Neural progenitor cell (in vitro differentiated cells): ENCODE measurements at regions not wholly inside any gene's neighbourhood (a gene's known extent, or its start where the extent isn't known, plus 50 kb on each side); places are given as distances from the start of the nearest gene placed in this dataset.
A peak's percentile ranks its signal among the peaks of the same experiment; 100 is the strongest.

Source experiments
- DNase-seq: peaks from one replicate; pipeline ENCODE4 v3.0.0-alpha.2; 2016; ENCODE audit warnings: low spot score
- H2AFZ ChIP-seq: fragments of 200-600 bp; sonication (generic); replicated peaks from 2 replicates; pipeline ENCODE4 v1.6.1; 2016; ENCODE audit warnings: antibody characterized with exemption
- H3F3A ChIP-seq: fragments of 200-600 bp; sonication (generic); 2 replicates; pipeline ENCODE4 v1.6.1; 2016; ENCODE audit warnings: antibody characterized with exemption, low read depth
- H3K27ac ChIP-seq: fragments of 200-600 bp; sonication (generic); 2 replicates; pipeline ENCODE4 v1.5.1; 2016; ENCODE audit warnings: mild to moderate bottlenecking
- H3K27me3 ChIP-seq: fragments of 200-600 bp; sonication (generic); 2 replicates; pipeline ENCODE4 v1.6.1; 2016; ENCODE audit warnings: mild to moderate bottlenecking, moderate library complexity
- H3K36me3 ChIP-seq: fragments of 200-600 bp; sonication (generic); 2 replicates; pipeline ENCODE4 v1.5.1; 2016
- H3K4me1 ChIP-seq: fragments of 200-600 bp; sonication (generic); 2 replicates; pipeline ENCODE4 v1.6.1; 2016; ENCODE audit warnings: mixed run types
- H3K4me2 ChIP-seq: fragments of 200-600 bp; sonication (generic); 2 replicates; pipeline ENCODE4 v1.6.1; 2016
- H3K4me3 ChIP-seq: fragments of 200-600 bp; sonication (generic); 2 replicates; pipeline ENCODE4 v1.5.1; 2016
- H3K79me2 ChIP-seq: fragments of 200-600 bp; sonication (generic); 2 replicates; pipeline ENCODE4 v1.6.1; 2016; ENCODE audit warnings: low read depth
- H3K9ac ChIP-seq: fragments of 200-600 bp; sonication (generic); 2 replicates; pipeline ENCODE4 v1.6.1; 2016
- H3K9me3 ChIP-seq: fragments of 200-600 bp; sonication (generic); 2 replicates; pipeline ENCODE4 v1.5.1; 2016; ENCODE audit warnings: low read depth
- H4K20me1 ChIP-seq: fragments of 200-600 bp; sonication (generic); 2 replicates; pipeline ENCODE4 v1.6.1; 2016; ENCODE audit warnings: low read depth
- H3K27ac Mint-ChIP-seq: 3 replicates; pipeline ENCODE4 v1.8.0; 2021; ENCODE audit warnings: mixed read lengths
- H3K27me3 Mint-ChIP-seq: 2 replicates; pipeline ENCODE4 v1.8.0; 2022; ENCODE audit warnings: low read depth, mild to moderate bottlenecking, inconsistent platforms, moderate library complexity, mixed read lengths; ENCODE audit not compliant: insufficient read depth
- H3K36me3 Mint-ChIP-seq: 3 replicates; pipeline ENCODE4 v1.8.0; 2021; ENCODE audit warnings: mixed read lengths
- H3K4me1 Mint-ChIP-seq: 3 replicates; pipeline ENCODE4 v1.8.0; 2021; ENCODE audit warnings: mixed read lengths
- H3K4me3 Mint-ChIP-seq: 3 replicates; pipeline ENCODE4 v1.8.0; 2021; ENCODE audit warnings: mild to moderate bottlenecking, moderate library complexity, mixed read lengths
- H3K9me3 Mint-ChIP-seq: 3 replicates; pipeline ENCODE4 v1.8.0; 2020; ENCODE audit warnings: mixed read lengths
- EZH2 ChIP-seq: fragments of 200-600 bp; sonication (generic); IDR thresholded peaks from 2 replicates; pipeline ENCODE4 v1.6.1; 2017; ENCODE audit warnings: antibody characterized with exemption, mild to moderate bottlenecking, moderate library complexity
- EZH2phosphoT487 ChIP-seq: fragments of 200-600 bp; sonication (generic); IDR thresholded peaks from 2 replicates; pipeline ENCODE4 v1.6.1; 2017; ENCODE audit warnings: antibody characterized with exemption
- TF ChIP-seq, protein P1 (sequence below): fragments of 200-600 bp; sonication (generic); IDR thresholded peaks from 2 replicates; pipeline ENCODE4 v1.5.1; 2017; ENCODE audit warnings: antibody characterized with exemption, mild to moderate bottlenecking

DNA sequence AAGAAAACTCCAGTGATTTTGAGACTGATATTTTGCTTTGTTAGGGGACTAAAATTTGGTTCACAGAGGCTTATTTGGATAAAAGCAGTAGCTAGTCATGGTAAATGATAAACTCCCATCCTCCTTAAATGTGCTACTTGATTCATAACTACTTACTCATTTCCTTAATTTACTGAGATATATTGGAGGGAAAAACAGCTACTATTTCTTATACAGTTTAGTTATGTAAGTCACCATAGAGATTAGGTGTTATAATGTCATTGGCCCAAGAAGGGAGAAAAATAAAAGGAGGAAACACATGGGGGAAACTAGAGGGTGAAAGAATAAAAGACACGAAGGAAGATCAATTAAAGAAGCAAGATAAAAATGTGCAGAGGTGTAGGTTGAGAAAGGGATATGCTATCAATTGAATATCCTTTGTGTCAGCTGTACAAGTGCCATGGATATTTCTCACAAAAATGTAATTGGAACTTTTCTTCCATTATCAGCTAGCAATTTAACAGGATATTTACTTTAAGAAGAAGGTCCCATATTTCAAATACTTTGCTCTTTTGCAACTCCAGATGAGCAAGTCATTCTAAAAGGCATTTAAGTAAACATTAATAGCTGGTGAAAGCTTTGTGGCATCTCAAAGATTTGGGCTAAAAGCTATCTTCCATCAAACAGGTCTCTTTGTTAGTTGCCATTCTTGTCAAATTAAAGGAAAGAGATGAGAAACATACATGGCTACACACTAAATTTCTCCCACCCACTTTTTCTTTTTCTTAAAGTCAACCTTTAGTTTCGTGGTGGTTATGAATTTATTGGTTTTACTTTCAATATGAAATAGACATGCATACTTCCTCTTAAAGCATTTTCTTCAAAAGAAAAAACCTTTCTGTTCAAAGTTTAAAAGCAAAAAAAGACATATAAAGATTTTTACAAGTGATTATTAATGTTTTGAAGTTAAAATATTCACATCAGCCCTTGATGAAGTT, 439.5 kb downstream of the CCER1 start:
- no peak overlapping the region for H3K4me2 ChIP-seq
- peaks cover 2% of the 10 kb centered on the region for H3K27me3 Mint-ChIP-seq
- no peaks in the 10 kb centered on the region for H3K79me2 ChIP-seq
- TF ChIP-seq EZH2 (no peak), EZH2phosphoT487 (no peak)
- TF ChIP-seq, protein P1, sequence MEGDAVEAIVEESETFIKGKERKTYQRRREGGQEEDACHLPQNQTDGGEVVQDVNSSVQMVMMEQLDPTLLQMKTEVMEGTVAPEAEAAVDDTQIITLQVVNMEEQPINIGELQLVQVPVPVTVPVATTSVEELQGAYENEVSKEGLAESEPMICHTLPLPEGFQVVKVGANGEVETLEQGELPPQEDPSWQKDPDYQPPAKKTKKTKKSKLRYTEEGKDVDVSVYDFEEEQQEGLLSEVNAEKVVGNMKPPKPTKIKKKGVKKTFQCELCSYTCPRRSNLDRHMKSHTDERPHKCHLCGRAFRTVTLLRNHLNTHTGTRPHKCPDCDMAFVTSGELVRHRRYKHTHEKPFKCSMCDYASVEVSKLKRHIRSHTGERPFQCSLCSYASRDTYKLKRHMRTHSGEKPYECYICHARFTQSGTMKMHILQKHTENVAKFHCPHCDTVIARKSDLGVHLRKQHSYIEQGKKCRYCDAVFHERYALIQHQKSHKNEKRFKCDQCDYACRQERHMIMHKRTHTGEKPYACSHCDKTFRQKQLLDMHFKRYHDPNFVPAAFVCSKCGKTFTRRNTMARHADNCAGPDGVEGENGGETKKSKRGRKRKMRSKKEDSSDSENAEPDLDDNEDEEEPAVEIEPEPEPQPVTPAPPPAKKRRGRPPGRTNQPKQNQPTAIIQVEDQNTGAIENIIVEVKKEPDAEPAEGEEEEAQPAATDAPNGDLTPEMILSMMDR = no peak
- no peak overlapping the region for H3K27ac Mint-ChIP-seq
- no peak for DNase-seq
- no peaks in the 10 kb centered on the region for H4K20me1 ChIP-seq
- H3K27ac ChIP-seq = no peak overlapping the region
- no peak overlapping the region for H3K9ac ChIP-seq
- no peaks in the 10 kb centered on the region for H3K36me3 Mint-ChIP-seq
- no peaks in the 10 kb centered on the region for H3K27me3 ChIP-seq
- no peak overlapping the region for H3K4me3 ChIP-seq
- no peaks in the 10 kb centered on the region for H3K4me1 ChIP-seq
- no peaks in the 10 kb centered on the region for H3F3A ChIP-seq
- H3K4me3 Mint-ChIP-seq = no peak overlapping the region
- no peaks in the 10 kb centered on the region for H3K9me3 ChIP-seq
- H2AFZ ChIP-seq = no peak overlapping the region
- no peaks in the 10 kb centered on the region for H3K9me3 Mint-ChIP-seq
- H3K36me3 ChIP-seq = no peaks in the 10 kb centered on the region
- no peaks in the 10 kb centered on the region for H3K4me1 Mint-ChIP-seq

DNA sequence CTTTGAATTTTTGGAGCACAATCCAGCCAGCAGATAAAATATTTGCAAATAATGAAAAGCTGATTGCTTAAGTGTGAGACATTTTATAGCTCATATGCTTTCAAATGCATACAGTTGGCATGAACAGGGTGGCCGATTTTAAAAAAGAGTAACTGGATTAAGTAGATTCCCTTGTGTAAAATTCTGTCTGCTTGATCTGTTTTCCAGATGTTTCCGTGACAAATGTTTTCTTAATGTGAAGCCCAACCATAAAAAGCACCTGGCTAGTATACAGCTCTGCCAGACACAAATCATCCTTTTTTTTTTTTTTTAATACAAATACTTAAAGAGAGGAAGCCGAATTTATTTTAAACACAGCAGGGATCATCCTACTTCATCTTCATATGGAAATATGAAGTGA, 440.7 kb downstream of the CCER1 start:
- H3K27ac Mint-ChIP-seq = no peak overlapping the region
- no peaks in the 10 kb centered on the region for H3K9me3 Mint-ChIP-seq
- no peak overlapping the region for H2AFZ ChIP-seq
- H3K36me3 ChIP-seq = no peaks in the 10 kb centered on the region
- no peak overlapping the region for H3K4me3 Mint-ChIP-seq
- H3K9me3 ChIP-seq = no peaks in the 10 kb centered on the region
- H3K27me3 ChIP-seq = no peaks in the 10 kb centered on the region
- no peak overlapping the region for H3K27ac ChIP-seq
- no peak for TF ChIP-seq EZH2phosphoT487
- no peak overlapping the region for H3K9ac ChIP-seq
- peaks cover 2% of the 10 kb centered on the region for H3K27me3 Mint-ChIP-seq
- no peaks in the 10 kb centered on the region for H4K20me1 ChIP-seq
- no peaks in the 10 kb centered on the region for H3F3A ChIP-seq
- H3K79me2 ChIP-seq = no peaks in the 10 kb centered on the region
- no peaks in the 10 kb centered on the region for H3K36me3 Mint-ChIP-seq
- H3K4me1 Mint-ChIP-seq = no peaks in the 10 kb centered on the region
- no peaks in the 10 kb centered on the region for H3K4me1 ChIP-seq
- H3K4me3 ChIP-seq = no peak overlapping the region
- no peak for DNase-seq
- no peak overlapping the region for H3K4me2 ChIP-seq

DNA sequence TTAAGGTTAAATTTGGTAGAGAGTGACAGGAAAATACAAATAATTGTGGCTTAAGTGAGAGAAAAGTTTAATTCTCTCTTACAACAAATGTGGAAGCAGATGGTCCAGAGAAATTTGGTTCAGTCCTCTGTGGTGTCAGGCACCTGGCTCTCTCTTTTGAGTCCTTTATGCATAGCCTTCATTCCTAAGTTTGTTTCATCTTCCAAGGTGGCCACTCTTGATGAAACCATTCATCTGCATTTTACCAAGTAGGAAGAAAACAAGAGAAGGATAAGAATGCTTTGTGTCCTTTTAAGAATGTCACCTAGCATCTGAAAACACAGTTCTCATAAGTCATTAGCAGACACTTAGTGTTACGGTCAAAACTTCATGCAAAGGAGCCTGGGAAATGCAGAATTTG, 442.5 kb downstream of the CCER1 start:
- H3K4me3 Mint-ChIP-seq = no peak overlapping the region
- H3K27ac Mint-ChIP-seq = no peak overlapping the region
- peak overlapping the region; percentile 60 for H2AFZ ChIP-seq
- H3K27me3 ChIP-seq = no peaks in the 10 kb centered on the region
- H3K36me3 ChIP-seq = no peaks in the 10 kb centered on the region
- H3K4me1 Mint-ChIP-seq = no peaks in the 10 kb centered on the region
- H3K9me3 ChIP-seq = no peaks in the 10 kb centered on the region
- TF ChIP-seq EZH2 (no peak), EZH2phosphoT487 (no peak)
- TF ChIP-seq, protein P1 = no peak
- H3K9me3 Mint-ChIP-seq = no peaks in the 10 kb centered on the region
- no peak overlapping the region for H3K27ac ChIP-seq
- H3K4me3 ChIP-seq = no peak overlapping the region
- no peak overlapping the region for H3K4me2 ChIP-seq
- no peaks in the 10 kb centered on the region for H3K79me2 ChIP-seq
- H3K4me1 ChIP-seq = no peaks in the 10 kb centered on the region
- no peaks in the 10 kb centered on the region for H4K20me1 ChIP-seq
- no peak overlapping the region for H3K9ac ChIP-seq
- no peak for DNase-seq
- H3K27me3 Mint-ChIP-seq = peaks cover 2% of the 10 kb centered on the region
- H3K36me3 Mint-ChIP-seq = no peaks in the 10 kb centered on the region
- no peaks in the 10 kb centered on the region for H3F3A ChIP-seq

DNA sequence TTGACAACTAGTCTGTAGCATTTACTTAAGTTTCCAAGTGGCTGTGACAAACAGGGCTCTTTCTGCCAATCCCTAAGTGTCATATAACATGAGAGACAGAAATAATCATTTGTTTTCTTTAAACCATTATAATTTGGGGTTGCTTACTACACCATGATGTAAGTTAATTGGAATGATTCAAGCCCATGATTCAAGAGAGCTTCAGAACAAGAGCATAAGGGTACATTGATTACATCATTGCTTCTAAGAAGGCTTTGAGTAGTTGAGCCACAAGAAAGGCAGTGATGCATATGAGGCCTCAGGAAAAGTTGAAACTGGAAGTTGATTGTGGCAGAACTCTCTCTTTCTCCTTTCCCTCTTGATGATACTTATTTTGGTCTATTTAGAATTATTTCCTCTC, 444.0 kb downstream of the CCER1 start:
- Mint-ChIP-seq H3K36me3 (no peaks in the 10 kb centered on the region), H3K9me3 (no peaks in the 10 kb centered on the region), H3K27ac (no peak overlapping the region), H3K27me3 (no peaks in the 10 kb centered on the region), H3K4me1 (no peaks in the 10 kb centered on the region), H3K4me3 (no peak overlapping the region)
- H3K4me1 ChIP-seq = no peaks in the 10 kb centered on the region
- H3K36me3 ChIP-seq = no peaks in the 10 kb centered on the region
- no peak overlapping the region for H3K4me2 ChIP-seq
- DNase-seq = no peak
- no peaks in the 10 kb centered on the region for H3K79me2 ChIP-seq
- no peaks in the 10 kb centered on the region for H3K27me3 ChIP-seq
- peak overlapping the region; percentile 13 for H2AFZ ChIP-seq
- TF ChIP-seq, protein P1 = no peak
- TF ChIP-seq EZH2 = no peak
- no peak for TF ChIP-seq EZH2phosphoT487
- no peak overlapping the region for H3K9ac ChIP-seq
- H3K4me3 ChIP-seq = no peak overlapping the region
- no peaks in the 10 kb centered on the region for H3K9me3 ChIP-seq
- no peak overlapping the region for H3K27ac ChIP-seq
- H3F3A ChIP-seq = no peaks in the 10 kb centered on the region
- H4K20me1 ChIP-seq = no peaks in the 10 kb centered on the region
